ENCODE measurements at regions not wholly inside any gene's neighbourhood (a gene's known extent, or its start where the extent isn't known, plus 50 kb on each side); places are given as distances from the start of the nearest gene placed in this dataset.

GRCh38 chr5:103669615-103670014, 107.0 kb upstream of the NUDT12 start:
- no peak for DNase-seq (ENCODE audit: low read depth in 2 of 2)

- DNase-seq (ENCODE audit: low read depth in 2 of 2): no peak
Measured at GRCh38 chr5:103668281-103668680, 105.7 kb upstream of the NUDT12 start.

GRCh38 chr5:103667068-103667467, 104.5 kb upstream of the NUDT12 start:
- DNase-seq (ENCODE audit: low read depth in 2 of 2): no peak

- no peak for DNase-seq (ENCODE audit: low read depth in 2 of 2)
Measured at GRCh38 chr5:103657301-103657700, 94.7 kb upstream of the NUDT12 start.

- no peak for DNase-seq (ENCODE audit: low read depth in 2 of 2)
Measured at GRCh38 chr5:103648086-103648485, 85.5 kb upstream of the NUDT12 start.

GRCh38 chr5:103646698-103647614, 84.4 kb upstream of the NUDT12 start:
- DNase-seq (ENCODE audit: low read depth in 2 of 2): no peak

- no peak for DNase-seq (ENCODE audit: low read depth in 2 of 2)
Measured at GRCh38 chr5:103645816-103646215, 83.2 kb upstream of the NUDT12 start.

- no peak for DNase-seq (ENCODE audit: low read depth in 2 of 2)
Measured at GRCh38 chr5:103638979-103639378, 76.4 kb upstream of the NUDT12 start.

GRCh38 chr5:103624675-103625074, 62.1 kb upstream of the NUDT12 start:
- DNase-seq (ENCODE audit: low read depth in 2 of 2): no peak

- DNase-seq (ENCODE audit: low read depth in 2 of 2): no peak
Measured at GRCh38 chr5:103624035-103624480, 61.5 kb upstream of the NUDT12 start.

- DNase-seq (ENCODE audit: low read depth in 2 of 2): no peak
Measured at GRCh38 chr5:103623425-103623824, 60.8 kb upstream of the NUDT12 start.

GRCh38 chr5:103621548-103621930, 59.0 kb upstream of the NUDT12 start:
- DNase-seq (ENCODE audit: low read depth in 2 of 2): no peak

- no peak for DNase-seq (ENCODE audit: low read depth in 2 of 2)
Measured at GRCh38 chr5:103620851-103621547, 58.4 kb upstream of the NUDT12 start.

GRCh38 chr5:103617913-103618312, 55.3 kb upstream of the NUDT12 start:
- no peak for DNase-seq (ENCODE audit: low read depth in 2 of 2)

- DNase-seq (ENCODE audit: low read depth in 2 of 2): no peak
Measured at GRCh38 chr5:103617090-103617489, 54.5 kb upstream of the NUDT12 start.

GRCh38 chr5:103612545-103612944, 50.0 kb upstream of the NUDT12 start:
- DNase-seq (ENCODE audit: low read depth in 2 of 2): no peak
